CD8-positive, alpha-beta memory T cell (primary cell): ENCODE measurements at regions not wholly inside any gene's neighbourhood (a gene's known extent, or its start where the extent isn't known, plus 50 kb on each side); places are given as distances from the start of the nearest gene placed in this dataset.

Source experiments
- CTCF ChIA-PET: fragments of 350-600 bp; sonication (Branson Sonifier 250); formaldehyde crosslinking; loops from one replicate; lab custom pipeline; 2021; ENCODE audit warnings: antibody characterized with exemption; lab: Charles Lee
- POLR2A ChIA-PET: fragments of 350-600 bp; sonication (Branson Sonifier 250); formaldehyde crosslinking; loops from one replicate; lab custom pipeline; 2021; ENCODE audit warnings: antibody characterized with exemption; lab: Charles Lee
- DNase-seq, 5 donors: peaks; one replicate each; pipeline versions ENCODE4 v3.0.0 to v3.0.0-alpha.2; 2020 to 2022; ENCODE audit warnings: mixed read lengths in 1 of 5
- H3K27ac ChIP-seq: one replicate; pipeline ENCODE4 v1.7.0; 2013; ENCODE audit warnings: low read depth, mild to moderate bottlenecking, low read length, moderate library complexity
- H3K27me3 ChIP-seq: 2 replicates; pipeline ENCODE4 v1.7.0; 2013; ENCODE audit warnings: low read length, mild to moderate bottlenecking; ENCODE audit not compliant: insufficient read depth, poor library complexity, severe bottlenecking
- H3K36me3 ChIP-seq: 2 replicates; pipeline ENCODE4 v1.7.0; 2013; ENCODE audit warnings: mild to moderate bottlenecking, low read length, moderate library complexity; ENCODE audit not compliant: insufficient read depth
- H3K4me1 ChIP-seq: 2 replicates; pipeline ENCODE4 v1.7.0; 2013; ENCODE audit warnings: mild to moderate bottlenecking, low read length, moderate library complexity; ENCODE audit not compliant: insufficient read depth
- H3K4me3 ChIP-seq: 2 replicates; pipeline ENCODE4 v1.7.0; 2013; ENCODE audit warnings: mild to moderate bottlenecking, low read length
- H3K9me3 ChIP-seq: 2 replicates; pipeline ENCODE4 v1.7.0; 2013; ENCODE audit warnings: mild to moderate bottlenecking, low read length
- H3K27ac Mint-ChIP-seq, 8 donors: one replicate each; pipeline ENCODE4 v1.8.0; 2020 to 2021; ENCODE audit warnings: mixed read lengths in 8 of 8, mild to moderate bottlenecking in 6 of 8, inconsistent platforms in 3 of 8, moderate library complexity in 3 of 8
- H3K27me3 Mint-ChIP-seq, 2 donors: one replicate each; pipeline ENCODE4 v1.8.0; 2020 to 2021; ENCODE audit warnings: mixed read lengths in 2 of 2, mild to moderate bottlenecking in 1 of 2, moderate library complexity in 1 of 2
- H3K36me3 Mint-ChIP-seq, 3 donors: one replicate each; pipeline ENCODE4 v1.8.0; 2020 to 2021; ENCODE audit warnings: mixed read lengths in 3 of 3, inconsistent platforms in 1 of 3, mild to moderate bottlenecking in 1 of 3
- H3K4me1 Mint-ChIP-seq, 3 donors: one replicate each; pipeline ENCODE4 v1.8.0; 2020 to 2021; ENCODE audit warnings: mixed read lengths in 3 of 3, inconsistent platforms in 1 of 3, mild to moderate bottlenecking in 1 of 3
- H3K4me3 Mint-ChIP-seq, 7 donors: one replicate each; pipeline ENCODE4 v1.8.0; 2020 to 2021; ENCODE audit warnings: mixed read lengths in 7 of 7, mild to moderate bottlenecking in 6 of 7, moderate library complexity in 4 of 7, inconsistent platforms in 2 of 7
- H3K9me3 Mint-ChIP-seq, 5 donors: one replicate each; pipeline ENCODE4 v1.8.0; 2020 to 2022; ENCODE audit warnings: mixed read lengths in 5 of 5, mild to moderate bottlenecking in 3 of 5, moderate library complexity in 2 of 5, inconsistent platforms in 1 of 5

DNA sequence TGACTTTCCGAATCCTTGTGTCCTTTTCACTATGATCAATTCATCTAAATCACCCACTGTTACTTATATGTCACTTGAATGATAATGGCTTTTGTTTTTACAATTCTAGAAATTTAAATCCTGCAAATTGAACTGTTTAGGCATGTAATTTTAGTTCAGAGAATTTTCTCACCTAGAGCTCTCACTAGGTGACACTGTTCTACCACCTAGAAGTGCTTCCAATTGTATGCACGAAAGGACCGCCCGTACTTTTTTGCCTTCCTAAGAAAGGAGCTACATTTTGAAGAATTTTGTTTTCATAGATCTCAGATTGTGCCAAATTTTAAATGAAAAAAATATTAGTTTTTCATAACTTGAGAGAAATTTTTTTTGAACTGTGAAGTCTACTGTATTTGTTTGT lies 481.6 kb upstream of the FSTL5 start:
- Mint-ChIP-seq H3K27me3 (no peaks in the 10 kb centered on the region), H3K36me3 (no peaks in the 10 kb centered on the region), H3K9me3 (peaks cover 2 to 15% (median 8%) of the 10 kb centered on the region in 5 donors), H3K4me3 (no peak overlapping the region), H3K27ac (no peak overlapping the region), H3K4me1 (no peaks in the 10 kb centered on the region)
- H3K27me3 ChIP-seq: no peaks in the 10 kb centered on the region
- ChIA-PET CTCF (no interaction called here), POLR2A (no interaction called here)
- H3K4me1 ChIP-seq: no peaks in the 10 kb centered on the region
- no peaks in the 10 kb centered on the region for H3K36me3 ChIP-seq
- no peak overlapping the region for H3K4me3 ChIP-seq
- H3K9me3 ChIP-seq: no peaks in the 10 kb centered on the region
- DNase-seq: no peak
- H3K27ac ChIP-seq: no peak overlapping the region

DNA sequence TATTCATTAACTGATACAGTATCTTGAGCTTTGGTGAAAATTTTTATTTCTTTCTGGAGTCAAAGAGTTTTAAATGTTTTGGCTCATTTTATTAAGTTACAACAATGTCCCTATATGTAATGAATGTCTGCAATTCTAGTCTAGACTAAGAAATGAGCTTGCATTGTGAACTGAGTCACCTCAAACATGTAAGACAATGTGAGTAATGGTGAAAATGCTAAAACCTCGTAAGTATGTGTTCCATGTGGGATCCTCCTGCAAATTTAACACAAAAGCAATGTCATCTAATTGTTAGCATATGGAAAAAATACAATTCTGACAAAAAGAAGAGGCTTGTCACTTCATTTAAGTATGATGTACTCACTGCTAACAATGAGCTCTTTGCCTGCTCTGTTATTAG lies 480.5 kb upstream of the FSTL5 start:
- Mint-ChIP-seq H3K27ac (no peak overlapping the region), H3K4me3 (no peak overlapping the region), H3K36me3 (no peaks in the 10 kb centered on the region), H3K27me3 (no peaks in the 10 kb centered on the region), H3K4me1 (no peaks in the 10 kb centered on the region), H3K9me3 (peaks cover 2 to 15% (median 8%) of the 10 kb centered on the region in 5 donors)
- ChIA-PET CTCF (no interaction called here), POLR2A (no interaction called here)
- Histone ChIP-seq H3K36me3 (no peaks in the 10 kb centered on the region), H3K4me1 (no peaks in the 10 kb centered on the region), H3K9me3 (no peaks in the 10 kb centered on the region), H3K27me3 (no peaks in the 10 kb centered on the region), H3K27ac (no peak overlapping the region), H3K4me3 (no peak overlapping the region)
- no peak for DNase-seq

DNA sequence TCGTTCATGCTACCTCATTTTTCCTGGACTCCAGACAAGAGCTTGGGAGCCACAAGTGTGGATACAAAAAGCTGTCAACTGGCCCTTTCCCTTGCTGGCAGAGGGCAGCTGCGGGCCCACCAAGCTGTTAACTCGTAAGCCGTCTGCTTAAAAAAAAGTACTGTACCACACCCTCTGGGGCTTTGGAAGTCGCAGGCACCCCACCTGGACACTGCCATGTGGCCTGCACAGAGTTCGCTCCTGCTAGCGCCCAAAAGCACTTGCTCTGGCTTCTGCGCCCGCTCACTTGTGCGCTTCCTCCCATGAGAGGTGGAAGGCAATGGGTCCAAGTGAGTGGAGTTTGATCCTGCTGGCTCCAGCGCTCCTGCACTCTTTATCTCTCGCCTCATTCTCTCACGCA lies 476.4 kb upstream of the FSTL5 start:
- Mint-ChIP-seq H3K4me3 (no peak overlapping the region), H3K36me3 (no peaks in the 10 kb centered on the region), H3K4me1 (no peaks in the 10 kb centered on the region), H3K27me3 (no peaks in the 10 kb centered on the region), H3K27ac (no peak overlapping the region), H3K9me3 (peaks cover 3 to 19% (median 5%) of the 10 kb centered on the region in 5 donors)
- Histone ChIP-seq H3K27me3 (no peaks in the 10 kb centered on the region), H3K4me3 (no peak overlapping the region), H3K4me1 (no peaks in the 10 kb centered on the region), H3K36me3 (no peaks in the 10 kb centered on the region), H3K27ac (no peak overlapping the region), H3K9me3 (no peaks in the 10 kb centered on the region)
- no peak for DNase-seq
- ChIA-PET POLR2A (no interaction called here), CTCF (interaction anchor here (0.8 kb wide), 1 partner anchor 502 kb away, joined by 3 read pairs; no protein-coding TSS in a partner anchor)

DNA sequence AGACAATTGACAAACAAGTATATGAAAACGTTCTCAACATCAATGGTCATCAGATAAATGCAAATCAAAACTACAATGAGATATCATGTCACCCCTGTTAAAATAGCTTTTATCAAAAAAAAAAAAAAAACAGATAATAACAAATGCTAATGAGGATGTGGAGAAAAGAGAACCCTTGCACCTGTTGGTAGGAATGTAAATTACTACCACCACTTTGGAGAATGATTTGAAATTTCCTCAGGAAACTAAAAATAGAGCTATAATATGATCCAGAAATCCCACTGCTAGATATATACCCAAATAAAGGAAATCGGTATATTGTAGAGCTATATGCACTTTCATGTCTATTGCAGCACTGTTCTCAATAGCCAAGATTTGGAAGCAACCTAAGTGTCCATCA lies 470.6 kb upstream of the FSTL5 start:
- Mint-ChIP-seq H3K4me1 (no peaks in the 10 kb centered on the region), H3K36me3 (no peaks in the 10 kb centered on the region), H3K27me3 (no peaks in the 10 kb centered on the region), H3K9me3 (peaks cover 2 to 29% (median 4%) of the 10 kb centered on the region in 5 donors), H3K27ac (no peak overlapping the region), H3K4me3 (no peak overlapping the region)
- Histone ChIP-seq H3K27ac (no peak overlapping the region), H3K4me3 (no peak overlapping the region), H3K36me3 (no peaks in the 10 kb centered on the region), H3K4me1 (no peaks in the 10 kb centered on the region), H3K9me3 (no peaks in the 10 kb centered on the region), H3K27me3 (no peaks in the 10 kb centered on the region)
- ChIA-PET POLR2A (no interaction called here), CTCF (no interaction called here)
- no peak for DNase-seq

DNA sequence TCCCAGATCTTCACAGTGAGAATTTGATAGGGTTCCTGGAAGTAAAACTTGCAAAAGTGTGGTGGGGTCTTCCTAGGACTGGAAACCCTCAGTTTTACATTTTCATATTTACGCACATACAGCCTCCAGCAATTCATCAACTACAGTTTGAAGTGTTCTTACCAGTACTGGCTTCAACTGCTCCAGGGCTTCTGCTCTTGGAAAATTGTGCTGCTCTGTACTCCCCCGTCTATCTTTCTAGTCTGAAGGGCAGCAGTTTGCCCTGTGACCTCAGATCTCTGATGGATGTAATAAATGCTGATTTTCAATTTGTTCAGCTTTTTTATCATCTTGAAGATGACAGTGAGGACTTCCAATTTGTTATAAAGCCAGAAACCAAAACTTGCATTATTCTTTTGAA lies 458.9 kb upstream of the FSTL5 start:
- no peak overlapping the region for H3K4me3 ChIP-seq
- CTCF ChIA-PET: no interaction called here
- Mint-ChIP-seq H3K4me3 (no peak overlapping the region), H3K4me1 (no peaks in the 10 kb centered on the region), H3K36me3 (no peaks in the 10 kb centered on the region), H3K27ac (no peak overlapping the region), H3K27me3 (no peaks in the 10 kb centered on the region), H3K9me3 (peaks cover 0 to 17% (median 6%) of the 10 kb centered on the region in 5 donors)
- DNase-seq: no peak
- H3K27ac ChIP-seq: no peak overlapping the region
- H3K27me3 ChIP-seq: no peaks in the 10 kb centered on the region
- POLR2A ChIA-PET: no interaction called here
- H3K9me3 ChIP-seq: no peaks in the 10 kb centered on the region
- H3K4me1 ChIP-seq: no peaks in the 10 kb centered on the region
- no peaks in the 10 kb centered on the region for H3K36me3 ChIP-seq

DNA sequence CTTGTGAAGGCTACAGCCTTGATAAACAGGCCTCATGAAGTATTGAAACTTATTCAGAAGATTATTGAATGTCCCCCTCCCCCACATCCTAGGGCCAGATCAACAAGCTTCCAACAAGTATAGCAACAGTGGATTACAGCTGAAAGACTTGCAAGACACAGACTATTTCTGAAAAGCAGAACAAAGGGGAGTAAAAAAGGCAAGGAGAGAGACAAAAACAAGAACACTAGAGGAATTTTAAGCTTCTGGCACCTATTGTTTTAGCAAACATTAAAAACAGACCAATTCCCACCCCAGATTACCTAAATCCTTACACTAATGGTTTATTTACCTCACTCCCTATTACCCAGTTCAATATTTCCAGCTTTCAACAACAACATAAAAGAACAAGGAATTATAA lies 446.3 kb upstream of the FSTL5 start:
- CTCF ChIA-PET: no interaction called here
- H3K27ac Mint-ChIP-seq: no peak overlapping the region

DNA sequence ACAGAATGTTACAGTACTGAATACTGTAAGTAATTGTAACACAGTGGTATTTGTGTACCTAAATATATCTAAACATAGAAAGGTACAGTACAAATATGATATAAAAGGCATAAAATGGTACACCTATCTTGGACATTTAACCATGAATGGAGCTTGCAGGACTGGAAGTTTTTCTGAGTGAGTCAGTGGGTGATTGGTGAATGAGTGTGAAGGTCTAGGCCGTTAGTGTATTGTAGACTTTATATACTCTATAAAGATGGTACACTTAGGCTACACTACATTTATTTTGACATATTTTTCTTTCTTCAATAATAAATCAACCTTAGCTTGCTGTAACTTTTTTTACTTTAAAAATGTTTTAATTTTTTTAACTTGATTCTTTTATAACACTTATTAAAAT lies 422.5 kb upstream of the FSTL5 start:
- Histone ChIP-seq H3K27me3 (no peaks in the 10 kb centered on the region), H3K9me3 (no peaks in the 10 kb centered on the region), H3K36me3 (no peaks in the 10 kb centered on the region), H3K27ac (no peak overlapping the region), H3K4me3 (no peak overlapping the region), H3K4me1 (no peaks in the 10 kb centered on the region)
- Mint-ChIP-seq H3K9me3 (peaks cover 0 to 11% (median 2%) of the 10 kb centered on the region in 5 donors), H3K36me3 (no peaks in the 10 kb centered on the region), H3K27me3 (no peaks in the 10 kb centered on the region), H3K27ac (no peak overlapping the region), H3K4me1 (no peaks in the 10 kb centered on the region), H3K4me3 (no peak overlapping the region)
- no peak for DNase-seq
- CTCF ChIA-PET: no interaction called here
- POLR2A ChIA-PET: no interaction called here

More for the DNA sequence above, 446.3 kb upstream of the FSTL5 start:
- no peaks in the 10 kb centered on the region for H3K4me1 ChIP-seq
- H3K36me3 ChIP-seq: no peaks in the 10 kb centered on the region
- no peak overlapping the region for H3K27ac ChIP-seq
- Mint-ChIP-seq H3K27me3 (peaks cover 0 to 1% of the 10 kb centered on the region in 2 donors), H3K36me3 (no peaks in the 10 kb centered on the region), H3K4me3 (no peak overlapping the region), H3K4me1 (no peaks in the 10 kb centered on the region), H3K9me3 (peaks cover 0 to 15% (median 3%) of the 10 kb centered on the region in 5 donors)
- POLR2A ChIA-PET: no interaction called here
- no peaks in the 10 kb centered on the region for H3K9me3 ChIP-seq
- no peak for DNase-seq
- H3K27me3 ChIP-seq: no peaks in the 10 kb centered on the region
- H3K4me3 ChIP-seq: no peak overlapping the region

DNA sequence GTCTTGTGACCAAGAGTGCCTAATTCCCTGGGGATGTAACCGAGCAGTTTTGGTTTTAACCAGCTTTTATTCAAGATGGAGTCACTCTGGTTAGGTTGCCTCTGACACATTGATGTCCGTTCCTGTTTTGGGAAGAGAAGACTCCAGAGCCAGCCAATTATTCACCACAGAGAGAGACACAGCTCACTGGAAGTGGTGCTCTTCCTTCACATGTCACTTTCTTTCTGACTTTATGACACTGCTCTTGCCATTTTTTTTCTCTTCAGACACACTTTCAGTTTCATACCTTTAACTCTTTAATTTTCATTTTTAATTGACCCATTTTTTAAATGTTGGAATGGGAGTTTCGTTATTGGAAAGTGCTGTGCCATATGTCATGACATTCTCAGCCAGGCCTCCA lies 418.4 kb upstream of the FSTL5 start:
- H3K4me3 Mint-ChIP-seq: no peak overlapping the region

DNA sequence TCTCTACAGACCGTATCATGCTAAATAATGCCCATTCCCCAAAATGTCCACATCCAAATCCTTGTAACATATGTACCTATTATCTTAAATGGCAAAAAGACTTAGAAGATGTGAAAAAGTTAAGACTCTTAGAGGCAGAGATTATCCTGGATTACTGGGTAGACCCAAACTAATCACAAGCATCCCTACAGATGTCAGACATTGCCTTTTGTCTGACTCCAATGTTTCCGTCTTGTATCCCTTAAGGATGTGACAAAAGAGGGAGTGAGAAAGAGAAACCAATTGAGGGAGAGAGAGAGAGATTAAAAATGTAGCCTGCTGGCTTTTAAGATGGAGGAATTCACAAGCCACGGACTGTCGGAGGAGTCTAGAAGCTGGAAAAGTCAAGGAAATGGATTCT lies 401.9 kb upstream of the FSTL5 start:
- no peak overlapping the region for H3K27ac Mint-ChIP-seq
- ChIA-PET POLR2A (no interaction called here), CTCF (no interaction called here)
- no peaks in the 10 kb centered on the region for H3K4me1 ChIP-seq
- no peak overlapping the region for H3K4me3 ChIP-seq
- no peak overlapping the region for H3K4me3 Mint-ChIP-seq
- H3K4me1 Mint-ChIP-seq: no peaks in the 10 kb centered on the region
- no peak for DNase-seq
- H3K9me3 Mint-ChIP-seq: peaks cover 0 to 15% (median 2%) of the 10 kb centered on the region in 5 donors
- H3K9me3 ChIP-seq: no peaks in the 10 kb centered on the region
- no peaks in the 10 kb centered on the region for H3K27me3 Mint-ChIP-seq
- no peak overlapping the region for H3K27ac ChIP-seq
- H3K27me3 ChIP-seq: no peaks in the 10 kb centered on the region
- H3K36me3 ChIP-seq: no peaks in the 10 kb centered on the region
- H3K36me3 Mint-ChIP-seq: no peaks in the 10 kb centered on the region

More for the DNA sequence above, 418.4 kb upstream of the FSTL5 start:
- no peak for DNase-seq
- H3K9me3 ChIP-seq: no peaks in the 10 kb centered on the region
- H3K36me3 ChIP-seq: no peaks in the 10 kb centered on the region
- Mint-ChIP-seq H3K27ac (no peak overlapping the region), H3K9me3 (peaks cover 0 to 15% (median 2%) of the 10 kb centered on the region in 5 donors), H3K27me3 (no peaks in the 10 kb centered on the region), H3K36me3 (no peaks in the 10 kb centered on the region), H3K4me1 (no peaks in the 10 kb centered on the region)
- no peaks in the 10 kb centered on the region for H3K4me1 ChIP-seq
- POLR2A ChIA-PET: no interaction called here
- H3K27me3 ChIP-seq: no peaks in the 10 kb centered on the region
- H3K4me3 ChIP-seq: no peak overlapping the region
- no peak overlapping the region for H3K27ac ChIP-seq
- CTCF ChIA-PET: no interaction called here
